ENCODE measurements at regions not wholly inside any gene's neighbourhood (a gene's known extent, or its start where the extent isn't known, plus 50 kb on each side); places are given as distances from the start of the nearest gene placed in this dataset.

- TF ChIP-seq SIN3A (IDR thresholded peaks at IDR 0.05; ENCODE audit: borderline replicate concordance, insufficient read depth, low read length) (no peak), TAF1 (IDR thresholded peaks at IDR 0.05; ENCODE audit: borderline replicate concordance, insufficient read depth, low read length) (no peak), POLR2AphosphoS5 (IDR thresholded peaks at IDR 0.05; ENCODE audit: low read depth, low read length) (no peak), REST (IDR thresholded peaks at IDR 0.05; ENCODE audit: insufficient read depth in 1 of 2, low read depth in 2 of 2, low read length in 2 of 2) (no peak)
These were observed 172.6 kb downstream of the SUDS3 start for GRCh38 chr12:118548887-118549509.
